DOHH2 (cell line): ENCODE measurements at regions not wholly inside any gene's neighbourhood (a gene's known extent, or its start where the extent isn't known, plus 50 kb on each side); places are given as distances from the start of the nearest gene placed in this dataset.

ENCODE experiments used
- H3F3A ChIP-seq: fragments of 200-600 bp; sonication (generic), shearing (Covaris generic); 2 replicates; pipeline ENCODE4 v1.6.0; 2016; ENCODE audit warnings: antibody characterized with exemption, mild to moderate bottlenecking; ENCODE audit not compliant: control insufficient read depth, insufficient read depth
- H3K27ac ChIP-seq: fragments of 200-600 bp; sonication (generic); 2 replicates; pipeline ENCODE4 v1.5.1; 2014; ENCODE audit warnings: low read depth, mild to moderate bottlenecking, low read length, moderate library complexity
- H3K27me3 ChIP-seq: fragments of 200-600 bp; sonication (generic); 2 replicates; pipeline ENCODE4 v1.6.1; 2014; ENCODE audit warnings: mild to moderate bottlenecking, low read length, mixed read lengths; ENCODE audit not compliant: control insufficient read depth
- H3K36me3 ChIP-seq: fragments of 200-600 bp; sonication (generic); 2 replicates; pipeline ENCODE4 v1.6.1; 2014; ENCODE audit warnings: mild to moderate bottlenecking, low read length, moderate library complexity, mixed read lengths; ENCODE audit not compliant: control insufficient read depth
- H3K4me1 ChIP-seq: fragments of 200-600 bp; sonication (generic); 2 replicates; pipeline ENCODE4 v1.6.1; 2014; ENCODE audit warnings: mild to moderate bottlenecking, low read length, mixed read lengths; ENCODE audit not compliant: control insufficient read depth
- H3K4me2 ChIP-seq: fragments of 200-600 bp; sonication (generic); 2 replicates; pipeline ENCODE4 v1.6.0; 2014; ENCODE audit warnings: mild to moderate bottlenecking, low read length, moderate library complexity
- H3K4me3 ChIP-seq: fragments of 200-600 bp; sonication (generic); 2 replicates; pipeline ENCODE4 v1.5.1; 2014; ENCODE audit warnings: mild to moderate bottlenecking, low read length, mixed read lengths
- H3K79me2 ChIP-seq: fragments of 200-600 bp; sonication (generic); 2 replicates; pipeline ENCODE4 v1.6.1; 2014; ENCODE audit warnings: mild to moderate bottlenecking, low read length, mixed read lengths; ENCODE audit not compliant: control insufficient read depth
- H3K9me2 ChIP-seq: fragments of 200-600 bp; sonication (generic); replicated peaks from 2 replicates; pipeline ENCODE4 v1.6.1; 2014; ENCODE audit warnings: mild to moderate bottlenecking, low read length, mixed read lengths; ENCODE audit not compliant: control insufficient read depth
- H3K9me3 ChIP-seq: fragments of 200-600 bp; sonication (generic); 2 replicates; pipeline ENCODE4 v1.6.1; 2014; ENCODE audit warnings: antibody characterized with exemption, low read length, mixed read lengths; ENCODE audit not compliant: control insufficient read depth, insufficient read depth
- H4K20me1 ChIP-seq: fragments of 200-600 bp; sonication (generic); 2 replicates; pipeline ENCODE4 v1.6.0; 2014; ENCODE audit warnings: low read depth, mild to moderate bottlenecking, antibody characterized with exemption, low read length, moderate library complexity; ENCODE audit not compliant: control insufficient read depth, insufficient read depth
- CTCF ChIP-seq: fragments of 200-600 bp; sonication (generic); IDR thresholded peaks from one replicate; pipeline ENCODE4 v1.5.1; 2014; ENCODE audit warnings: antibody characterized with exemption, mild to moderate bottlenecking, low read depth, low read length; ENCODE audit not compliant: poor library complexity, severe bottlenecking
- EZH2phosphoT487 ChIP-seq: fragments of 200-600 bp; sonication (generic); IDR thresholded peaks from 2 replicates; pipeline ENCODE4 v1.6.1; 2017; ENCODE audit warnings: borderline replicate concordance, mild to moderate bottlenecking, antibody characterized with exemption, low read length, moderate library complexity, mixed read lengths

GRCh38 chr4:104942990-104943743, 203.5 kb upstream of the TET2 start:
- no peaks in the 10 kb centered on the region for H3K27me3 ChIP-seq
- no peaks in the 10 kb centered on the region for H3K36me3 ChIP-seq
- TF ChIP-seq CTCF (no peak), EZH2phosphoT487 (no peak)
- no peak overlapping the region for H3K4me3 ChIP-seq
- no peaks in the 10 kb centered on the region for H4K20me1 ChIP-seq
- no peak overlapping the region for H3K27ac ChIP-seq
- no peaks in the 10 kb centered on the region for H3K4me1 ChIP-seq
- H3K9me3 ChIP-seq, result no peaks in the 10 kb centered on the region
- H3K9me2 ChIP-seq, result no peaks in the 10 kb centered on the region
- H3F3A ChIP-seq, result no peaks in the 10 kb centered on the region
- no peak overlapping the region for H3K4me2 ChIP-seq
- no peaks in the 10 kb centered on the region for H3K79me2 ChIP-seq

GRCh38 chr4:104944596-104944995, 202.1 kb upstream of the TET2 start:
- no peaks in the 10 kb centered on the region for H3F3A ChIP-seq
- no peaks in the 10 kb centered on the region for H3K36me3 ChIP-seq
- no peak overlapping the region for H3K4me3 ChIP-seq
- no peak for TF ChIP-seq CTCF
- H3K27ac ChIP-seq, result no peak overlapping the region
- no peaks in the 10 kb centered on the region for H3K79me2 ChIP-seq
- H4K20me1 ChIP-seq, result no peaks in the 10 kb centered on the region
- H3K27me3 ChIP-seq, result no peaks in the 10 kb centered on the region
- H3K9me3 ChIP-seq, result no peaks in the 10 kb centered on the region
- no peaks in the 10 kb centered on the region for H3K4me1 ChIP-seq
- H3K9me2 ChIP-seq, result no peaks in the 10 kb centered on the region
- H3K4me2 ChIP-seq, result no peak overlapping the region

- H3K27me3 ChIP-seq, result peaks cover 2% of the 10 kb centered on the region; the same call in 1 of the 2 replicates
- H3K9me3 ChIP-seq, result no peaks in the 10 kb centered on the region; the same call in 1 of the 2 replicates
- no peaks in the 10 kb centered on the region for H3K79me2 ChIP-seq
- H3K9me2 ChIP-seq, result no peaks in the 10 kb centered on the region
- H3K4me1 ChIP-seq, result no peaks in the 10 kb centered on the region
- H4K20me1 ChIP-seq, result no peaks in the 10 kb centered on the region
- no peak overlapping the region for H3K4me2 ChIP-seq
- H3F3A ChIP-seq, result no peaks in the 10 kb centered on the region
- TF ChIP-seq EZH2phosphoT487 (no peak), CTCF (no peak)
- no peak overlapping the region for H3K27ac ChIP-seq
- H3K4me3 ChIP-seq, result no peak overlapping the region
- H3K36me3 ChIP-seq, result no peaks in the 10 kb centered on the region
Observed at GRCh38 chr4:104964410-104965175, 182.1 kb upstream of the TET2 start.
